Ishikawa (cell line): ENCODE measurements at regions not wholly inside any gene's neighbourhood (a gene's known extent, or its start where the extent isn't known, plus 50 kb on each side); places are given as distances from the start of the nearest gene placed in this dataset.

Experiments
- EP300 ChIP-seq: IDR thresholded peaks from 2 replicates; pipeline ENCODE4 v1.6.1; 2012; ENCODE audit warnings: borderline replicate concordance
- YY1 ChIP-seq: IDR thresholded peaks from 2 replicates; pipeline ENCODE4 v1.6.1; 2012; ENCODE audit warnings: low read depth

GRCh38 chr13:56865416-56865815, 275.3 kb upstream of the PRR20A start:
- TF ChIP-seq EP300 (no peak), YY1 (no peak)
